ENCODE measurements at regions not wholly inside any gene's neighbourhood (a gene's known extent, or its start where the extent isn't known, plus 50 kb on each side); places are given as distances from the start of the nearest gene placed in this dataset.

DNA sequence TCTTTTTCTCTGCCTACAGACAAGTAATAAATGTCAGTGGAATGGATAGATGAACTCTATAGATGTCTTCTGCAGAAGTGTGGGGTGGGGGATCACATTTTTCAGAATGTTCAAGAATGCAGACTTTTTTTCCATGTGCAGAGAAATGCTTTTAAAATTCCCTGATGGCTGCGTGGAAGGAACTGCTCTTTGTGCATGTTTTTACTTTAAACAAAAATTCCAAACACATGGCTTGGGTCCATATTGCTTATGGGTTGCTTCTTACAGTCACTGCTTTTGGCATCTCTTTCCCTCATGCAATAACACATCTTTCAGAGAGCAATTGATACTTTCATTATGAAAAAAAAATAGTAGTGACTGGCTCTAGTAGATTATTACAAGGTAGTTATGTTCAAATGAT, 1053.6 kb downstream of the NLGN4Y start:
- Histone ChIP-seq H3K4me1 (ENCODE audit: low read length) (no peaks in the 10 kb centered on the region), H3K27ac (ENCODE audit: low read length) (no peak overlapping the region), H3K27me3 (ENCODE audit: low read depth, low read length) (no peaks in the 10 kb centered on the region), H3K36me3 (replicated peaks; ENCODE audit: low read depth, low read length) (no peaks in the 10 kb centered on the region), H3K4me3 (ENCODE audit: low read length) (no peak overlapping the region), H3K9ac (ENCODE audit: low read length) (no peak overlapping the region), H2AFZ (ENCODE audit: low read depth, low read length) (no peak overlapping the region), H3K79me2 (ENCODE audit: low read length) (no peaks in the 10 kb centered on the region), H3K9me3 (ENCODE audit: insufficient read depth, low read length) (no peaks in the 10 kb centered on the region), H3K4me2 (ENCODE audit: low read length) (no peak overlapping the region), H4K20me1 (ENCODE audit: insufficient read depth, low read length) (no peaks in the 10 kb centered on the region)
- no peak for TF ChIP-seq EZH2phosphoT487 (IDR thresholded peaks at IDR 0.05; ENCODE audit: low read depth)
- TF ChIP-seq, protein P1, sequence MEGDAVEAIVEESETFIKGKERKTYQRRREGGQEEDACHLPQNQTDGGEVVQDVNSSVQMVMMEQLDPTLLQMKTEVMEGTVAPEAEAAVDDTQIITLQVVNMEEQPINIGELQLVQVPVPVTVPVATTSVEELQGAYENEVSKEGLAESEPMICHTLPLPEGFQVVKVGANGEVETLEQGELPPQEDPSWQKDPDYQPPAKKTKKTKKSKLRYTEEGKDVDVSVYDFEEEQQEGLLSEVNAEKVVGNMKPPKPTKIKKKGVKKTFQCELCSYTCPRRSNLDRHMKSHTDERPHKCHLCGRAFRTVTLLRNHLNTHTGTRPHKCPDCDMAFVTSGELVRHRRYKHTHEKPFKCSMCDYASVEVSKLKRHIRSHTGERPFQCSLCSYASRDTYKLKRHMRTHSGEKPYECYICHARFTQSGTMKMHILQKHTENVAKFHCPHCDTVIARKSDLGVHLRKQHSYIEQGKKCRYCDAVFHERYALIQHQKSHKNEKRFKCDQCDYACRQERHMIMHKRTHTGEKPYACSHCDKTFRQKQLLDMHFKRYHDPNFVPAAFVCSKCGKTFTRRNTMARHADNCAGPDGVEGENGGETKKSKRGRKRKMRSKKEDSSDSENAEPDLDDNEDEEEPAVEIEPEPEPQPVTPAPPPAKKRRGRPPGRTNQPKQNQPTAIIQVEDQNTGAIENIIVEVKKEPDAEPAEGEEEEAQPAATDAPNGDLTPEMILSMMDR (IDR thresholded peaks at IDR 0.05; ENCODE audit: low read depth, low read length): no peak

DNA sequence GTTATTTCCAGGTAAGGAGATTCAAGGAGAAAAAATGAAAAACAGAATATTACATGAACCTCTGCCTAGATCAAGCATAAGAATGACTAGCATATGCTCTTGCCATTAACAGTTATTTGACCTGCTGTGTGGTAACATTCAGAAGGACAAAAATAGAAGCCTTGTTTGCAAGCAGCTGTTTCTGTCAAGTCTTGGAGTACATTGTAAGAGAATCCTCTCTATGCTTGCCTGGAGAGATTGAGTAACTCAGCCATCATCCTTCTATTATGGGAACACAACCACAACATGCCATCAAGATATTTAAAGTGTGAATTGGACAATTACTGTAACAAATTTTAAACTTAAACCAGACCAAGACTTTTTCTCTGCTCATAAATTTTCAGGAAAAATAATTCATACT, 1054.4 kb downstream of the NLGN4Y start:
- Histone ChIP-seq H3K27me3 (ENCODE audit: low read depth, low read length) (no peaks in the 10 kb centered on the region), H3K9me3 (ENCODE audit: insufficient read depth, low read length) (no peaks in the 10 kb centered on the region), H2AFZ (ENCODE audit: low read depth, low read length) (no peak overlapping the region), H3K79me2 (ENCODE audit: low read length) (no peaks in the 10 kb centered on the region), H4K20me1 (ENCODE audit: insufficient read depth, low read length) (no peaks in the 10 kb centered on the region), H3K4me2 (ENCODE audit: low read length) (no peak overlapping the region), H3K9ac (ENCODE audit: low read length) (no peak overlapping the region), H3K27ac (ENCODE audit: low read length) (no peak overlapping the region), H3K4me1 (ENCODE audit: low read length) (no peaks in the 10 kb centered on the region), H3K36me3 (replicated peaks; ENCODE audit: low read depth, low read length) (no peaks in the 10 kb centered on the region), H3K4me3 (ENCODE audit: low read length) (no peak overlapping the region)
- TF ChIP-seq, protein P1 (IDR thresholded peaks at IDR 0.05; ENCODE audit: low read depth, low read length): no peak
- no peak for TF ChIP-seq EZH2phosphoT487 (IDR thresholded peaks at IDR 0.05; ENCODE audit: low read depth)

DNA sequence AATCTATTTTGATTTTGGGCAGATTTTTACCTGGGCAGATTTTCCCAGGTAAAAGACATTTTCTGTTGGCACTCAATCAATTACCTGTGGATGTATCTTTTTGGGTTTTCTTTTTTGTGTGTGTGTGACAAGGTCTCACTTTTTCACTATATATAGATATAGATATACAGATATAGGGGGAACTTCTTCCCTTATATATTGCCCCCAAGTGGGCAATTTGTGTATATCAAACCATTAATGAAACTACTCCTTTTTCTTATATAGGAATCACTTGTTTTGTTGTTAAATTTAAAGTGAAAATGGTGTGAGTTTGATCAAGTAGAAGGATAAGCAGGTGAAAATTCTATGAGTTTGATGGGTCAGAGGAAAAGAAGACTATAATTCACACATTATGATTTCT, 1054.9 kb downstream of the NLGN4Y start:
- Histone ChIP-seq H3K4me3 (ENCODE audit: low read length) (no peak overlapping the region), H3K27me3 (ENCODE audit: low read depth, low read length) (no peaks in the 10 kb centered on the region), H3K27ac (ENCODE audit: low read length) (no peak overlapping the region), H3K4me1 (ENCODE audit: low read length) (no peaks in the 10 kb centered on the region), H4K20me1 (ENCODE audit: insufficient read depth, low read length) (no peaks in the 10 kb centered on the region), H3K79me2 (ENCODE audit: low read length) (no peaks in the 10 kb centered on the region), H2AFZ (ENCODE audit: low read depth, low read length) (no peak overlapping the region), H3K4me2 (ENCODE audit: low read length) (no peak overlapping the region), H3K36me3 (replicated peaks; ENCODE audit: low read depth, low read length) (no peaks in the 10 kb centered on the region), H3K9ac (ENCODE audit: low read length) (no peak overlapping the region), H3K9me3 (ENCODE audit: insufficient read depth, low read length) (no peaks in the 10 kb centered on the region)
- TF ChIP-seq, protein P1 (IDR thresholded peaks at IDR 0.05; ENCODE audit: low read depth, low read length): peak; percentile 37
- no peak for TF ChIP-seq EZH2phosphoT487 (IDR thresholded peaks at IDR 0.05; ENCODE audit: low read depth)

DNA sequence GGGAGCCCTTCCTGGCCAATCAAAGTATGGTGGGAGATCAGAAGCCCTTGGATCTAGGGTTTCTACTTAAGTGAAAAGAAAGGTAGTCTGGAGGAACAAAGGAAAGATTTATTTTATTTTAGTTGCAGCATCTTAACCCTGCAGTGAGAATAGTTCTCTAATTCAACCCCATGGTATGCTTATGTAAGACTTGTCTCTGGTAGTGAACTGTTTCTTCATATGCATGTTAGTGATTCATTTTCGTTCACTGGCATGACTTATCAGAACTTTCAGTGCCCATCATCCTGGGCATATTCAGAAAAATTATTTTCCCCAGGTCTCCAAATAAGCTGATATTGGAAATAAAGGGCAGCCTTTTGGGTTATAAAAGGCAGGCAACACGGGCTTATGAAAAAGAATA, 1058.8 kb downstream of the NLGN4Y start:
- Histone ChIP-seq H3K4me2 (ENCODE audit: low read length) (no peak overlapping the region), H3K36me3 (replicated peaks; ENCODE audit: low read depth, low read length) (no peaks in the 10 kb centered on the region), H3K27ac (ENCODE audit: low read length) (no peak overlapping the region), H3K4me1 (ENCODE audit: low read length) (no peaks in the 10 kb centered on the region), H3K9me3 (ENCODE audit: insufficient read depth, low read length) (no peaks in the 10 kb centered on the region), H3K79me2 (ENCODE audit: low read length) (no peaks in the 10 kb centered on the region), H3K27me3 (ENCODE audit: low read depth, low read length) (no peaks in the 10 kb centered on the region), H2AFZ (ENCODE audit: low read depth, low read length) (no peak overlapping the region), H3K9ac (ENCODE audit: low read length) (no peak overlapping the region), H4K20me1 (ENCODE audit: insufficient read depth, low read length) (no peaks in the 10 kb centered on the region), H3K4me3 (ENCODE audit: low read length) (no peak overlapping the region)
- TF ChIP-seq, protein P1 (IDR thresholded peaks at IDR 0.05; ENCODE audit: low read depth, low read length): no peak
- no peak for TF ChIP-seq EZH2phosphoT487 (IDR thresholded peaks at IDR 0.05; ENCODE audit: low read depth)
